Erythroblast (primary cell): ENCODE measurements at regions not wholly inside any gene's neighbourhood (a gene's known extent, or its start where the extent isn't known, plus 50 kb on each side); places are given as distances from the start of the nearest gene placed in this dataset.

ENCODE experiments used
- GATA1 ChIP-seq: IDR thresholded peaks from 2 replicates; pipeline ENCODE4 v1.6.1; 2011; ENCODE audit warnings: low read depth, mild to moderate bottlenecking, control low read depth, low read length, moderate library complexity
- POLR2A ChIP-seq: IDR thresholded peaks from 2 replicates; pipeline ENCODE4 v1.6.1; 2011; ENCODE audit warnings: mild to moderate bottlenecking, low read length

- no peak for TF ChIP-seq POLR2A
- TF ChIP-seq GATA1 = no peak
Measured at GRCh38 chr6:94245395-94245794, 826.0 kb upstream of the EPHA7 start.
